ENCODE measurements at regions not wholly inside any gene's neighbourhood (a gene's known extent, or its start where the extent isn't known, plus 50 kb on each side); places are given as distances from the start of the nearest gene placed in this dataset.

- TF ChIP-seq, protein P1, sequence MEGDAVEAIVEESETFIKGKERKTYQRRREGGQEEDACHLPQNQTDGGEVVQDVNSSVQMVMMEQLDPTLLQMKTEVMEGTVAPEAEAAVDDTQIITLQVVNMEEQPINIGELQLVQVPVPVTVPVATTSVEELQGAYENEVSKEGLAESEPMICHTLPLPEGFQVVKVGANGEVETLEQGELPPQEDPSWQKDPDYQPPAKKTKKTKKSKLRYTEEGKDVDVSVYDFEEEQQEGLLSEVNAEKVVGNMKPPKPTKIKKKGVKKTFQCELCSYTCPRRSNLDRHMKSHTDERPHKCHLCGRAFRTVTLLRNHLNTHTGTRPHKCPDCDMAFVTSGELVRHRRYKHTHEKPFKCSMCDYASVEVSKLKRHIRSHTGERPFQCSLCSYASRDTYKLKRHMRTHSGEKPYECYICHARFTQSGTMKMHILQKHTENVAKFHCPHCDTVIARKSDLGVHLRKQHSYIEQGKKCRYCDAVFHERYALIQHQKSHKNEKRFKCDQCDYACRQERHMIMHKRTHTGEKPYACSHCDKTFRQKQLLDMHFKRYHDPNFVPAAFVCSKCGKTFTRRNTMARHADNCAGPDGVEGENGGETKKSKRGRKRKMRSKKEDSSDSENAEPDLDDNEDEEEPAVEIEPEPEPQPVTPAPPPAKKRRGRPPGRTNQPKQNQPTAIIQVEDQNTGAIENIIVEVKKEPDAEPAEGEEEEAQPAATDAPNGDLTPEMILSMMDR (IDR thresholded peaks at IDR 0.05; ENCODE audit: poor library complexity, severe bottlenecking) = no peak
- TF ChIP-seq RAD21 (conservative IDR thresholded peaks at IDR 0.05) = no peak
- TF ChIP-seq POLR2AphosphoS5 (IDR thresholded peaks at IDR 0.05) = no peak
- TF ChIP-seq EZH2 (IDR thresholded peaks at IDR 0.05; ENCODE audit: borderline replicate concordance, insufficient read depth, low read length, poor library complexity, severe bottlenecking) = no peak
- TF ChIP-seq TAF1 (IDR thresholded peaks at IDR 0.05; ENCODE audit: low read depth) = no peak
- TF ChIP-seq, protein P2, sequence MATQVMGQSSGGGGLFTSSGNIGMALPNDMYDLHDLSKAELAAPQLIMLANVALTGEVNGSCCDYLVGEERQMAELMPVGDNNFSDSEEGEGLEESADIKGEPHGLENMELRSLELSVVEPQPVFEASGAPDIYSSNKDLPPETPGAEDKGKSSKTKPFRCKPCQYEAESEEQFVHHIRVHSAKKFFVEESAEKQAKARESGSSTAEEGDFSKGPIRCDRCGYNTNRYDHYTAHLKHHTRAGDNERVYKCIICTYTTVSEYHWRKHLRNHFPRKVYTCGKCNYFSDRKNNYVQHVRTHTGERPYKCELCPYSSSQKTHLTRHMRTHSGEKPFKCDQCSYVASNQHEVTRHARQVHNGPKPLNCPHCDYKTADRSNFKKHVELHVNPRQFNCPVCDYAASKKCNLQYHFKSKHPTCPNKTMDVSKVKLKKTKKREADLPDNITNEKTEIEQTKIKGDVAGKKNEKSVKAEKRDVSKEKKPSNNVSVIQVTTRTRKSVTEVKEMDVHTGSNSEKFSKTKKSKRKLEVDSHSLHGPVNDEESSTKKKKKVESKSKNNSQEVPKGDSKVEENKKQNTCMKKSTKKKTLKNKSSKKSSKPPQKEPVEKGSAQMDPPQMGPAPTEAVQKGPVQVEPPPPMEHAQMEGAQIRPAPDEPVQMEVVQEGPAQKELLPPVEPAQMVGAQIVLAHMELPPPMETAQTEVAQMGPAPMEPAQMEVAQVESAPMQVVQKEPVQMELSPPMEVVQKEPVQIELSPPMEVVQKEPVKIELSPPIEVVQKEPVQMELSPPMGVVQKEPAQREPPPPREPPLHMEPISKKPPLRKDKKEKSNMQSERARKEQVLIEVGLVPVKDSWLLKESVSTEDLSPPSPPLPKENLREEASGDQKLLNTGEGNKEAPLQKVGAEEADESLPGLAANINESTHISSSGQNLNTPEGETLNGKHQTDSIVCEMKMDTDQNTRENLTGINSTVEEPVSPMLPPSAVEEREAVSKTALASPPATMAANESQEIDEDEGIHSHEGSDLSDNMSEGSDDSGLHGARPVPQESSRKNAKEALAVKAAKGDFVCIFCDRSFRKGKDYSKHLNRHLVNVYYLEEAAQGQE (IDR thresholded peaks at IDR 0.05; ENCODE audit: borderline replicate concordance) = no peak
Measured at GRCh38 chr11:37402663-37403062, 804.6 kb upstream of the RAG2 start.
